OCI-LY3 (cell line): ENCODE measurements at regions not wholly inside any gene's neighbourhood (a gene's known extent, or its start where the extent isn't known, plus 50 kb on each side); places are given as distances from the start of the nearest gene placed in this dataset.

Experiments used
- H2AFZ ChIP-seq: fragments of 200-600, 300-600 bp; shearing (Covaris generic); 2 replicates; pipeline ENCODE4 v1.6.0; 2014; ENCODE audit warnings: antibody characterized with exemption, low read depth, low read length
- H3K27ac ChIP-seq: fragments of 200-600, 300-600 bp; sonication (generic); 2 replicates; pipeline ENCODE4 v1.5.1; 2014; ENCODE audit warnings: mild to moderate bottlenecking, low read length, moderate library complexity, mixed read lengths
- H3K27me3 ChIP-seq: fragments of 200-600, 300-600 bp; sonication (generic); 2 replicates; pipeline ENCODE4 v1.6.1; 2014; ENCODE audit warnings: low read depth, low read length, mixed read lengths
- H3K36me3 ChIP-seq: fragments of 200-600, 300-600 bp; sonication (generic); replicated peaks from 2 replicates; pipeline ENCODE3; 2014; ENCODE audit warnings: low read depth, low read length, mixed read lengths
- H3K4me1 ChIP-seq: fragments of 300-600, 200-600 bp; sonication (generic); 2 replicates; pipeline ENCODE4 v1.6.1; 2014; ENCODE audit warnings: low read length, mixed read lengths
- H3K4me2 ChIP-seq: fragments of 200-600, 300-600 bp; sonication (generic); 2 replicates; pipeline ENCODE4 v1.6.1; 2014; ENCODE audit warnings: low read length, mixed read lengths
- H3K4me3 ChIP-seq: fragments of 300-600, 200-600 bp; sonication (generic); 2 replicates; pipeline ENCODE4 v1.5.1; 2014; ENCODE audit warnings: antibody characterized with exemption, mild to moderate bottlenecking, low read length, moderate library complexity
- H3K79me2 ChIP-seq: fragments of 300-600, 200-600 bp; shearing (Covaris generic); 2 replicates; pipeline ENCODE4 v1.6.1; 2014; ENCODE audit warnings: mild to moderate bottlenecking, low read length, mixed read lengths
- H3K9ac ChIP-seq: fragments of 300-600, 200-600 bp; shearing (Covaris generic); 2 replicates; pipeline ENCODE4 v1.6.0; 2014; ENCODE audit warnings: mild to moderate bottlenecking, low read length, moderate library complexity
- H3K9me3 ChIP-seq: fragments of 200-600, 300-600 bp; shearing (Covaris generic); 2 replicates; pipeline ENCODE4 v1.6.1; 2014; ENCODE audit warnings: low read length, mixed read lengths; ENCODE audit not compliant: insufficient read depth
- H4K20me1 ChIP-seq: fragments of 200-600, 300-600 bp; sonication (generic); 2 replicates; pipeline ENCODE4 v1.6.1; 2016; ENCODE audit warnings: low read length, mixed read lengths; ENCODE audit not compliant: insufficient read depth
- EZH2phosphoT487 ChIP-seq: fragments of 200-600 bp; shearing (Covaris generic); IDR thresholded peaks from 2 replicates; pipeline ENCODE4 v1.6.1; 2018; ENCODE audit warnings: antibody characterized with exemption, mixed run types, low read depth
- TF ChIP-seq, protein P1 (sequence below): fragments of 200-600, 300-600 bp; sonication (generic); IDR thresholded peaks from 2 replicates; pipeline ENCODE4 v1.5.1; 2014; ENCODE audit warnings: antibody characterized with exemption, low read length, low read depth

DNA sequence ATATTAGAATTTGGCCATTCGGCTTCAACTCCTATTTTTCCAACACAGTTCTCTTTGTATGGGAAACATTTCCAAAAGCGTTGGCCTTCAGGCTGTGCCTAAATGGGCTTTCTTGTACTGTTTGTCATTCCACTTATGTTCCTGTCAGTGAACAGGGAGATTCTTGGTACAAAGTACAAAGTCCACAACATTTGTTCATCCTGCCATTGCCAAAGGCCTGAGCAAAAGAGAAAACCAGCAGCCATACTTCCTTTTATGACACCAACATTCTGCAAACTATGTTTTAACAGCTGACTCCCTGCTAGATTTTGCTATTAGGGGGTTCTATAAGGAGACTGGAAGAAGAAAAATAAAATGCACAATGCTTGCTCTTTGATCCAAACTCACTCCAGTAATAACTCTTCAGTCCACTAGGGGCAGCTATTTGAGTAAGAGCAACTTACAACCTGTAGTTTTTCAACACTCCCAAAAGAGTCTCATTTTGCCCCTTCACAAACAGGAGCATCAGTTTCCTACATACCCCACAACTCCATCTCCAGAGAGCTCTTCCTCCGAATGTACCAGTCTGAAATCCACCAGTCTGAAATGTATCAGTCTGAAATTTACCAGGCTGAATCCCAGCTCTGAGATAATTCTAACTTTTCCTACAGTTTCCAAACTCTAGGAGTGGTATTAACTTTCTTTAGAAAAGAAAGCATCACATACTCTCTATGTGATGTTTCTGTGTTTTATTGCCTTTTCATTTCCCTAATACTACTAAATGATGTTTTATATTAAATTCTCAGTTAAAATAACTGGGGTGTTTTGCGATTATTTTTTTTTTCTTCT lies 693.8 kb downstream of the DNAH5 start:
- Histone ChIP-seq H2AFZ (no peak overlapping the region), H4K20me1 (no peaks in the 10 kb centered on the region), H3K27ac (no peak overlapping the region), H3K9me3 (no peaks in the 10 kb centered on the region), H3K4me2 (no peak overlapping the region), H3K36me3 (no peaks in the 10 kb centered on the region), H3K4me3 (no peak overlapping the region), H3K27me3 (no peaks in the 10 kb centered on the region), H3K9ac (no peak overlapping the region), H3K4me1 (no peaks in the 10 kb centered on the region; the same call in 1 of the 2 replicates), H3K79me2 (no peaks in the 10 kb centered on the region)
- TF ChIP-seq, protein P1, sequence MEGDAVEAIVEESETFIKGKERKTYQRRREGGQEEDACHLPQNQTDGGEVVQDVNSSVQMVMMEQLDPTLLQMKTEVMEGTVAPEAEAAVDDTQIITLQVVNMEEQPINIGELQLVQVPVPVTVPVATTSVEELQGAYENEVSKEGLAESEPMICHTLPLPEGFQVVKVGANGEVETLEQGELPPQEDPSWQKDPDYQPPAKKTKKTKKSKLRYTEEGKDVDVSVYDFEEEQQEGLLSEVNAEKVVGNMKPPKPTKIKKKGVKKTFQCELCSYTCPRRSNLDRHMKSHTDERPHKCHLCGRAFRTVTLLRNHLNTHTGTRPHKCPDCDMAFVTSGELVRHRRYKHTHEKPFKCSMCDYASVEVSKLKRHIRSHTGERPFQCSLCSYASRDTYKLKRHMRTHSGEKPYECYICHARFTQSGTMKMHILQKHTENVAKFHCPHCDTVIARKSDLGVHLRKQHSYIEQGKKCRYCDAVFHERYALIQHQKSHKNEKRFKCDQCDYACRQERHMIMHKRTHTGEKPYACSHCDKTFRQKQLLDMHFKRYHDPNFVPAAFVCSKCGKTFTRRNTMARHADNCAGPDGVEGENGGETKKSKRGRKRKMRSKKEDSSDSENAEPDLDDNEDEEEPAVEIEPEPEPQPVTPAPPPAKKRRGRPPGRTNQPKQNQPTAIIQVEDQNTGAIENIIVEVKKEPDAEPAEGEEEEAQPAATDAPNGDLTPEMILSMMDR = peak; percentile 49
- no peak for TF ChIP-seq EZH2phosphoT487

DNA sequence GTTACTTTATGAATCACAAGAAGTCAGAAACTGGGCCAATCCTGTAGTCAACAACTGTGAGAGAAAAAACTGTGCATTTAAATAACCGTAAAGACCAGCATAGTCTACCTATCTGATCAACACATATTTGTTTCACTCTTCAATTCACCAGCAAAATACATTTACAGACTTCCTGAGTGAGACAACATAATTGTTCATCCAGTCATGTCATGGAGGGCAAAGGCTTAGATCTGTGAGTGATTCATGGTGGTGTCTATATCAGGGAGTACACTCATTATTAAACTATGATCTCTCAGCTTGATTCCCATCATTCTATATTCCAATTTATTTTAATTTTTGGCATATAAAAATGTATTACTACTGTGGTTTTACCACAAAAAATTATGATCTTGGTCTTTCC lies 694.6 kb downstream of the DNAH5 start:
- Histone ChIP-seq H2AFZ (no peak overlapping the region), H3K9ac (no peak overlapping the region), H3K4me3 (no peak overlapping the region), H3K79me2 (no peaks in the 10 kb centered on the region), H3K36me3 (no peaks in the 10 kb centered on the region), H3K9me3 (no peaks in the 10 kb centered on the region), H3K27me3 (no peaks in the 10 kb centered on the region), H4K20me1 (no peaks in the 10 kb centered on the region), H3K4me1 (no peaks in the 10 kb centered on the region; the same call in 1 of the 2 replicates), H3K4me2 (no peak overlapping the region), H3K27ac (no peak overlapping the region)
- no peak for TF ChIP-seq EZH2phosphoT487
- TF ChIP-seq, protein P1 = no peak

DNA sequence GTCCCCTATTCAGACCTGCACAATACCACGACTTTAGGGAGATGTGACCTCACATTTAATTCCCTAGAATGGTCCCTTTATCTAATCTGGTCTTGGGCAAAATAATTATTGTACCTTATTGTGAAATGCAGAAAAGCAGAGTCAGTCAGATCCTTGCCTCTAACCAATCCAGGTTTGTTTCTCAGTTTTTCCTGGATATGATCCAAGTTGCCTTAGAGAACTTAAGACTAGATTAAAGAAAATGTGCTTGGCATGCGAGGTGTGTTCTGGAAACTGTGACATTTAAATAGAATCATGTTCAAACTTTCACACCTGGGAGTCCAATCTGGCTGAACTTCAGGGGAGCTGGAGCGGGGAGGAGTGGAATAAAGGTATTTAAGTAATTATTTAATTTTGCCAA lies 696.2 kb downstream of the DNAH5 start:
- H3K27me3 ChIP-seq = no peaks in the 10 kb centered on the region
- H3K4me2 ChIP-seq = no peak overlapping the region
- no peaks in the 10 kb centered on the region for H3K36me3 ChIP-seq
- no peaks in the 10 kb centered on the region; the same call in 1 of the 2 replicates for H3K4me1 ChIP-seq
- H3K27ac ChIP-seq = no peak overlapping the region
- no peak overlapping the region for H3K9ac ChIP-seq
- H3K79me2 ChIP-seq = no peaks in the 10 kb centered on the region
- H3K4me3 ChIP-seq = no peak overlapping the region
- no peak overlapping the region for H2AFZ ChIP-seq
- no peaks in the 10 kb centered on the region for H4K20me1 ChIP-seq
- H3K9me3 ChIP-seq = no peaks in the 10 kb centered on the region
- TF ChIP-seq, protein P1 = no peak
- no peak for TF ChIP-seq EZH2phosphoT487

DNA sequence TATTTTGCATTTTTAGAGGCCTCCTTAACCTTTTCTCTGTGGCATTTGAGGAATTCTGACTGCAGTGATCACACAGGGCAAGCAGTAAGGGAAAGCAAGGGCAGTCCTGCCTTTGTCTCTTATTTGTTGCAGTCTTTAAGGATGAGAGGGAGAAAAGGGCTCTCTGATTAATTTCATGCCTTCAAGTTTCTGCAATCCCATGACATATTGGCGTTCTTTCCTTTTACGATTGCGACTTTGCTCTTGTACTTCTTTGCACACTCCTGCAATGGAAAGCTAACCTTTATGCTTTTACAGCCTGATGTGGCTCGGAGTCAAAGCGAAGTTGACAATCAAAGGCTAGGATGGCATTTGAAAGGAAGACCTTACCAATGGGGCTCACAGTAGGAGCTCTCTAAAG lies 698.4 kb downstream of the DNAH5 start:
- H3K4me1 ChIP-seq = 0 out of 2 replicates have a peak, but pooled peaks cover 4% of the 10 kb centered on the region
- H3K36me3 ChIP-seq = no peaks in the 10 kb centered on the region
- no peak overlapping the region for H3K9ac ChIP-seq
- H3K79me2 ChIP-seq = no peaks in the 10 kb centered on the region
- no peaks in the 10 kb centered on the region for H3K27me3 ChIP-seq
- H3K4me3 ChIP-seq = no peak overlapping the region
- no peak for TF ChIP-seq EZH2phosphoT487
- TF ChIP-seq, protein P1 = no peak
- H3K27ac ChIP-seq = no peak overlapping the region
- no peaks in the 10 kb centered on the region for H3K9me3 ChIP-seq
- no peak overlapping the region for H2AFZ ChIP-seq
- H4K20me1 ChIP-seq = no peaks in the 10 kb centered on the region
- no peak overlapping the region for H3K4me2 ChIP-seq
